Cerebellar cortex (tissue), 1 donor: ENCODE measurements at regions not wholly inside any gene's neighbourhood (a gene's known extent, or its start where the extent isn't known, plus 50 kb on each side); places are given as distances from the start of the nearest gene placed in this dataset.
A peak's percentile ranks its signal among the peaks of the same experiment; 100 is the strongest.

Source experiments
- DNase-seq: peaks from one replicate; pipeline ENCODE4 v3.0.0-alpha.2; 2015; ENCODE audit warnings: low spot score

DNA sequence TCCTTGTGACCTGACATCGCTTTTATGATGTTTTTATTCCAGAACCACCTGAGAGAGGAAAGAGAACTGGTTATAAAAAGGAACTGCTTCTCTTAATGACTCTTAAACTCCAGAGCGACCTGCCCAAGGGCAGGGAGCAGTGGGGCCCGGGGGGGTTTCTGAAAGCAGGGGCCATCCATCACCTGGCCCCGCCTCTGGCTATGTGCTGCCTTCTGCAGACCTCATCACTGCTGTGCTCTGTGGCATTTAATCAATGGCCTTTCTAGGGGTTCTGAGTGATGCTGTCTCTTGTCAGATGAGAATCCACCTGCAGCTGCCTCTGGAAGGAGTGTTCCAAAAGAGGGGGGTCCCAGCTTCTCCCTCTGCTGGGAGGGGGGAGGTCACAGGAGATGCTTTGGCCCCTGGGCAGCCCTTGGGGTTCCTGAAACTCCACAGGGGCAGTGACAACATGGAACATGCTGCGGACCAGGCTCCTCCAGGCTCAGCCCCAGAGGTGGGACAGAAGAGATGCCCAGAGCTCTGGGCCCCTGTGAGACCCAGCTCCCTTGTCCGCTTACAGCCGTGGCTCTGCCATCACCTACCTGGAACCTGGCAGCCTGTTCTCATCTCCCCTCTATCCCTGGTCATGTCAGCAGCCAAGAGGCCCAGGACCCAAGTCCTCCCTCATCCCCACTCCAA, 177.1 kb upstream of the SULF2 start:
- DNase-seq = no peak

DNA sequence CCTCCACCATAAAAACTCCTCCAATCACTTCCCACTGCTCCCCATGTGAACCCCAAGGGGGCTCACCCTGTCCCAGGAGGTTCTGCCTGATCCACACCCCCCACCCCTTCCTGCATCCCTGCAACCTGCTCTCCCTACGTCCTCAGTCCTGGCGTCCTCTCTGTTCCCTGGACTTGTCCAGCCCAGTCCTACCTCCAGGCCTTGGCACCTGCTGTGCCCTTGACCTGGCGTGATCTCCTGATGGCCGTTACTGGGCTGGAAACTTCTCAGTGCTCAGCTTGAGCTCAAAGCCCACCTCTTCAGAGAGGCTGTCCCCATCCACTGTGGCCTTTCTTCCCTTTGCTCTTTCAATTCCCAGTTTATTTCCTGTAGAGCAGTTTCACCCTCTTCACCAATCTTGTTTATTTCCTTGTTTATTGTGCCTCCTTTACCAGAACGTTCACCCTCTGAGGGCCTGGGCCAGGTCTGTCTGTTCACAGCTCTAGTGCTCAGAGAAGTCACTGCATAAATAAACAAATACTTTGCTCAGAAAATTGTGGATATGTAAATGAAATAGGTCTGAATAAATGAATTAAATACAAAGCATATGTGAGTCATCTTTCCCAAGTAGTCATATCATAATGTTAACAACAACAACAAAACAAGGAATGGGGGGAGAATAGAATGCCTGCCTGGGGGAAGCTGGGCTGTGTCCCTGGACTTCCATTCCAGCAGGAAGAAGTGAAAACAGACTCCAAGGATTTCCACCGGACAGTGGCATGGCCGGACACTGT, 175.7 kb upstream of the SULF2 start:
- no peak for DNase-seq

DNA sequence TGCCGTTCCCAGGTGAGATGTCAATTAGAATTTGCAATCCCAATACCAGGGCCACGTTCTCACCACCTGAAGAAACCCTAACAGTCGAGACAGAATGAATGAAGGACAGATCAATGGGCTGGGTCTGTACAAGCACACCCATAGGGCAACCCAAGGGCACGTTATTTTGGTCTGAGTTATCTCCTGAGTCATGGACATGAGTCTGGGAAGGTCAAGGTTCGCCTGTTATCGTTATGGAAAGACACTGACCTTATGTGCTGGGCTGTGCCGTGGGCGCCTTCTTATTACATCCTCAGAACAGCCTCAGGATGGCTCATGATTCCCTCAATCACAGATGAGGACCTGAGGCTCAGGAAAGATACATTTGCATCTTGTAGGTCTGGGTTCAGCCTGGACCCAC, 175.0 kb upstream of the SULF2 start:
- no peak for DNase-seq

DNA sequence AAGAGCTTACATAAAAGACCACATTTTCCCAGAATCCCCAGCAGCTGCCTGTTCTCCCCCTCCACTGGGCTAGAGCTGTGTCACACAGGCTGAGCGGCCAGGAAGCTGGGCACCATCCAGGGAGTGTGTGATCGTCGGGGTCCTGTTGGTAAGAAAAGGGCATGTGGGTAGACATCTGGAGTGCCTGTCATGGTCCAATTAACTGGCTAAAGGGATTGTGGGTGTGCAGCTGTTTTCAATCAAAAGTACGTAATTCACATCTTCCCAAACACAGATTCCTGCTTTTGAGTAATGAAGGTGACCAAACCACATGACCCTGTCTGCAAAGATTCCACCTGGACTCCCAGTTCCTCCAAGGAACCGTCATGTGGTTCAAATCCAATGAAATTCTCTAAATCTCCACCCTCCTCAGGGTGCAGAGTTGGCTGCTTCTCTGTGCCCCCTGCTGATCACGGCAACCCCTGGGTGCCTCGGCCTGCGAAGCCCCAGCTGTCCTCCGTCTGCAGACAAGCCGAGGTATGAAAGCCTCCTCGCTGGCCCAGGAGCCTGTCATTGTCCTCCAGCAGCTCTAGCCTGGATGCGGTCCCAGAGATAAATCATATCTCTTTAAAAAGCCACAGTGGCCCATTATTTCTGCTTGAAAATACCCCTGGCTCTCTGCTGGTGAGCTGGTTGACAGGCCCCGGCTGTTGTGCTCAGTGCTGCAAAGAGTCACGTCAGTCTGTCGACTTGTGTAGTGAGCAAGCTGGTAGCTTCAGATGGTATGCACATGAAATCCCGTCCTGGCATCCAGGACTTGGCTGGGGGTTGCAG, 172.9 kb upstream of the SULF2 start:
- DNase-seq = peak; percentile 56

DNA sequence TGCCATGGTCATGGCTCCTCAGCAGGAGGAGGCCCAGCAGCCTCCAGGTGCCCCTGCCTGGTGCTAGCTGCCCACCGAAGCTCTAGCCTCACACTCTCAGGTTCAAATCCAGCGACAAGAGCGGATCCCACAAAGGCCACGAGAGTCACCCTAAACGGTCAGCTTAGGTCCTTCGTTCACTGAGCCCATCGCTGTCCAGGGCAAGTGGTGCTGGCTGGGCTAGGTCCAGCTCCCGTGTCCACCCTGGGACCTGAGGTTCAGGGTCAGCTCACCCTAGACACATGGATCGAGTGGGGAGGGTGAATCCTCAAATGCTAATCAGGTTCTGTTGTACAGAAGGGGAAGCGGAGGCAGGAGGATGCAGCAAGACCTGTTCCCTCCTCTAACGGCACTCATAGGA, 171.9 kb upstream of the SULF2 start:
- no peak for DNase-seq

DNA sequence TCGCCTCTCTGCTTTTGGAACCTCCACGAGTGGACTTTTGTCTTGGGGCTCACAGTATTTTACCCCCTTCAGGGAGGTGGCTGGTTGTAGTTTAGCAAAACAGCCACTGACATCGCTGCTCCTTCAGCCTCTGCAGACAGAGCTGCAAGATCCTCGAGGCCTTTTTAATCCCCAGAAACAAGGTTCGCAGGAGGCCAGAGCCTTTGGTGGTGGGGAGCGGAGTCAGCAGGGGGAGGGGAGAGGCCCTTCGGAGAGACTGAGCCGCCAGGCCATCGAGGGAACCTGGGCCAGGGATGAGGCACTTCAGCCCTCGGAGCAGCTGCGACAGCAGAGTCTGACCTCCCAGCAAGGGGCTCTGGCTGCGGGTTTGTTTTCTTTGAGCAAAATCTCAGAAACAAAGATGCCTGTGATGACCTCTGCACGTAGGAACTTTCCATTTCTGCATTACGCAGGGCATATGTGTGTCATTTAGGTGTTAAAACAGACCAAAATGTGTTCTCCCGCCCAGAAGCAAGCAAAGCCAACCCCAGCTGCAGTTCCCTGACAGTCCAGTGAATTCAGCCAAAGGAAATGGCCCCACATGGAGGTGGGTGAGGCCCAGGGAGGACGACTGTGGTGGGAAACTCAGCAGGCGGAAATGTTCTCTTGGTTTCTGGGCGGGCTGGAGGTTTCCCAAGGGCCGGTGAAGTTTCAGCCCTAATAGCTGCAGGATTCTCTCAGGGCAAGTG, 171.2 kb upstream of the SULF2 start:
- no peak for DNase-seq

DNA sequence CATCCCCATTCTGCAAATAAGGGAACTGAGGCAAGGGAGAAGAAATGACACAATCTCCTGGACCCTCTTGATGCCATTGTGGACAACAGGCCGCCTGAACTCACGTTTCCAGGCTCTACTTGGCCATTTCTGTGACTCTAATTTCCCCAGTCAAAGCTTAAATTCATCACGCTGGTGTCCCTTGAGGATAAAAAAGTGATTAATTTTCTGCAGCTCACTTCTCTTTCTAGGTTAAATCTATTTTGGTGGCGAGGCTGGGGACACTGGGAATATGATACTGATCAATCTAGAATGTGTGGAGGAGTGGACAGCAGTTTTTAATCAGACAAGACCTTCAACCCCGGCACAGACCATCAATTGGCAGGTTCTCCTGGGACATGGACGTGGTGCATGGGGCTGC, 168.2 kb upstream of the SULF2 start:
- DNase-seq = no peak

DNA sequence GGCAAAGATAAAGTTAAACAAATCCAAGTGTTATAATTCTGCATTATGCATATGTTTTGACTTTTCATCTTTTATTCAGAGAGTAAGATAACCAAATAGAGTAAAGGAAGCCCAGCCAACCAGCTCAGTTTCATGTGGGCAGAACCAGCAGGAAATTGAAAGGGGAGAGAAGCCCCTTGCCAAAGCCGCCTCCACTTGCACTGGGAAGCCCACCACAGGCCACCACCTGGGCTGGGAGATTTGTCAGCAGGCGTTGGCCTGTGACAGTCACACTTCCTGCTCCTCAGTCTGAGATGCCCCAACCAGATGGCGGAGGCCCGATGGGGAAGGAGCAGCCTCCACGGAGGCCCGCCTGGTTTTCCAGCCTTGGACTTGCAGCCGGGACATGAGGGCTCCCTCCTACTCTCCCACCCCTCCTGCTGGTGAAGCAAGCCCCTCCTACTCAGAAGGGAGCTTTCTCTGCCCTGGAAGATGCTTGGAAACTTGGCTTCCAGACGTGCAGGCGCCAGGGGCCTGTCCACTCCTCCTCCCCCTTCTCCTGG, 166.8 kb upstream of the SULF2 start:
- DNase-seq = no peak

DNA sequence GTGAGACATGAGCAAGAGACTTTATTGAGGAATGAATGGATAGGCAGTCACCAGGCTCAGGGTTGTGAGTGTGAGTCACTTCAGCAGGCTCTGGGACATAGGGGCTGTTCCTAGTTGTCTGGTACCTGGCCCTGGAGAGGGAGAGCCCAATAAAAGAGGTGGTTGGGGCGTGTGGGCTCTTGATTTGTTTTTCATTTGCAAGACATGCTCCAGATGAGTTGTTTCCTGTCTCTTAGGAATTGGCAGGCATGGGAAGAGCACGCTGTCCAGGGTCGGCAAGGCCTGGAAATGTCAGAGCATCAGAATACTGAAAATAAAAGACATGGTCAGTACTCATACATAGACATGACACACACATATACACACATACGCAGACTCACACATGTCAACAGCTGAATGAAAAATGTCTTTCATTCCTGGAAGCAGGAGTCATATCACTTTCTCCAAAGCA, 166.3 kb upstream of the SULF2 start:
- no peak for DNase-seq

DNA sequence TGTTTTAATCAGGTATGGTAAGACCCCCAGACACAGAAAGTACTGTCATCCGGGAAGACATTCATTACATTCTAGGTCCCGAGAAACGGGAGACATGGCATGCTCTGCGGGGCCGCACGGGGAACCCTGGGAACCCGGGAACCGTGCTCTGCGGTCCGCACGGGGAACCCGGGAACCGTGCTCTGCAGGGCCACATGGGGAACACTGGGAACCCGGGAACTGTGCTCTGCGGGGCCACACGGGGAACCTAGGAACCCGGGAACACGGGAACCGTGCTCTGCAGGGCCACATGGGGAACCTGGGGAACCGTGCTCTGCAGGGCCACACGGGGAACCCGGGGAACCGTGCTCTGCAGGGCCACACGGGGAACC, 165.6 kb upstream of the SULF2 start:
- DNase-seq = no peak

DNA sequence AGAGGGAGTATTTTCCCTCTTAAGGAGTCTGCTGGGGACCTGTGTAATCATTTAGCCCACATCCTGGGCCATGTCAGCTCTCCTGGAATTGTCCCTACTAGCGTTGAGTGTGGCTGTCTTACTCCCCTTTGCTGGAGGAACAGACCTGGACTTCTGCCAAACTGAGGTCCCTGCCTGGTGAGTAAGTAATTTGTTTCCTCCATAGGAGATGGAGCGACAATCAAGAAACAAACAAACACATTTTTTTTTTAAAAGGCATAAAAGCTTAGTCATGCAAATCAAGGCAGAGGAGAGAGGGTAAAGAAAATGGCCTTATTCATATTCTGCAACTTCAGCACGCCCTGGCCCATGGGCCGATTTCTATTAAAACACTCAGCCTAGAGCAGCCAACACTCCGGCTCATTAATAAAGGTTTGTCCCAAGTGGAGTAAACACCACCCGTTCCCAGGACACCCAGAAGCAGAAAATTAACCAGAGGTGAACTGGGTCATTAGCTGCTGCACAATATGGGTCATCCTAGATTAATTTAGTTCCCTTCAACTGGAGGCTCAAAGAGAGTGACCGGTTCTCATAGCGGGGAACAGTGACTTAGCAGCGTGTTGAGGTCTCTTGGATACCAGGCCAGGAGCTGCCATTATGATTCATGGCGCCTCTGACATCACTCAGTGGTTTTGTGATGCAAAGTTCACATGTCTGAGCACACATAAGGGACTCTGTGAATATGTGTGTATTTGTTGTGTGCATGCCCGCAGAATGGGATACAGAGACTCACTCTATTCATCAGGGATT, 165.0 kb upstream of the SULF2 start:
- peak; percentile 8 for DNase-seq

DNA sequence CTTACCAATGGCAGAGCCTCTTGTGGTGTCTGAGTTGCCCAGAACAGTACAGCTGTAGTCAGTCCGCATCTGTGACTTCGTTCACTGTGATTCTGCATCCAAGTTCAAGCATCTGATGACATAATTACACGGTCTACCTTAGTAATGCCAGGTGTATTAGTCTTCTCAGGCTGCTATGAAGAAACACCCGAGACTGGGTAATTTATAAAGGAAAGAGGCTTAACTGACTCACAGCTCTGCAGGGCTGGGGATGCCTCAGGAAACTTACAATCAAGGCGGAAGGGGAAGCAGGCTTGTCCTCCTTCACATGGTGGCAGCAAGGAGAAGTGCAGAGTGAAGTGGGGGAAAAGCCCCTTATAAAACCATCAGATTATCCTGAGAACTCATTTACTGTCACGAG, 163.9 kb upstream of the SULF2 start:
- DNase-seq = no peak

DNA sequence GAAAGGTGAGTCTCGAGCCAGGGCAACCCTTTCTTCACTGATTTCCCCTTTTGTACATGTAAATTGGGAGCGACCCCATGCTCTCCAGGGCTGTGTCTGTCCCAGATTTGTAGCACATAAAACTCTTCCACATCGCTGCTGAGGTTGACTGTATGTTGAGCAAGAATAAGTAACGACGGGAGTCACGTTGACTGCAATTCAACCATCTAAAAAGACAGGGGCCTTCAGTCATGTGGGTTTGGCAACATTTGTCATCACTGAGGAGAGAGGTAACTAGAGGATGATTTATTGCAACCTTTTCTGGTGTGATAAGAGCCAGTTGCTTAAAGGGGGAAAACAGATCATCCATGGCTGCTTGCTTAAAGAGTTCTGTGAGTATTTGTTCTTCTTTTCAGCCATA, 159.4 kb upstream of the SULF2 start:
- no peak for DNase-seq

DNA sequence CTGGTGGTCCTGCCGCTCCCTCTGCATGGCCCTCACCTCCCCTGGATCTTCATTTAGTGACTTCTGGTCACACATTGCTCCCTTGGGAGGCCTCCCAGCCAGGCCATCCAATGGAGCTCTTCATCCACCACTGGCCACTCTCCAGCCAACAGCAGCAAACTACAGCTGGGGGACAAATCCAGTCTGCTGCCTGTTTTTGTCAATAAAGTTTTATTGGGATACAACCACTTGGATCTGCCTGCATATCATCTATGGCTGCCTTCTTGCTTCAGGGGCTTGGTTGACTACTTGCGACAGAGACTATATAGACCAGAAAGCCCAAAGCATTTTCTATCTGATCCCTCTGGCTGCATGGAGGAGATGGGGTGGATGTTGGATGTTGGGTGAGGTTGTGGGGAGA, 156.6 kb upstream of the SULF2 start:
- DNase-seq = no peak

DNA sequence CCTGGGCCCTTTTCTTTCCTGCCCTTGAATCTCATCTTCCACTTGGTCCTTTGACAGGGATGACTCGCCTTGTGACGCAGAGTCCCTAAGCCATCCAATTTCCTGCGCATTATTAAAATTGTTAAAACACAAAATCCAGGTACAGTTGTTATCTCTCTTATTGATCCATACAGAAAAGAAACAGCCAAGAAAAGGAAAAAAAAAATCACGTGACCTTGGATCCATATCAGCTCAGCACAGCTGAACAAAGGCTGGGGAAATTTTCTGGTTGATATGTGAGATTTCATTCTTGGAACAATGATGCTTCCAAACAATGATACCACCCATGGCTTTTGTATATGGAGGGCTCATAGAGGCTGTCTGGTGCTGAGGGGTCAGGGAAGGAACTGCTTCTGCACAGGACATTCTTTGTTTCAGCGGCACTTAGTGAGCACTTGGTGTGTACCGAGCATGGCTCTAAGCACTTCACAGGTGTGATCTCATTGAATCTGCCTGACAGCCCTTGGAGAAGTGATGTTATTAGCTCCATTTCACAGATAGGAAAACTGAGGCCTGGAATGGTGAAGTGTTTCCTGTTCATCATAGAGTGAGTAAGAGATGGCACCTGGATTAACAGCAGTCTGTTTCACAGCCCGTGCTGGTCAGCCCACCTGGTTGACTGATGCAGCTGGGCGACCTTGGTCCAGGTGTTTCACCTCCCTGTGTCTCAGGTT, 155.0 kb upstream of the SULF2 start:
- DNase-seq = no peak

DNA sequence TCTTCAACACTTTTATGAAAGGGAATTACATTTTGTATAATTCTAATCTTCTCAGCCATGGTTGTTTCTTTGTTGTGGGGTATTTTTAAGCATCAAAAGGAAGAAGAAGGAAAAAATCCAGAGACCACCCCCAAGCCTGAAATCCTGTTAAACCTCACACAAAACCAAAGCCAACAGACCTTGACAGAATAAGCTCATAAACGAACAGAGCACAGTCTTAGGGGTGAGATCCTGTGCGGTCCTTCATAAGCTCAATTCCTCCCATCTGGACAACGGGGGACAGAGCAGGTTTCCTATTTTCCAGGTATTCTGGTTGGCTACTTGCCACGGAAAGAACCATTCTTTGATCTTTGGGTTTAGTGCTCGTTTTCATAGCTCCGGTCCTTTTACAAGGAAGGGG, 151.3 kb upstream of the SULF2 start:
- no peak for DNase-seq

DNA sequence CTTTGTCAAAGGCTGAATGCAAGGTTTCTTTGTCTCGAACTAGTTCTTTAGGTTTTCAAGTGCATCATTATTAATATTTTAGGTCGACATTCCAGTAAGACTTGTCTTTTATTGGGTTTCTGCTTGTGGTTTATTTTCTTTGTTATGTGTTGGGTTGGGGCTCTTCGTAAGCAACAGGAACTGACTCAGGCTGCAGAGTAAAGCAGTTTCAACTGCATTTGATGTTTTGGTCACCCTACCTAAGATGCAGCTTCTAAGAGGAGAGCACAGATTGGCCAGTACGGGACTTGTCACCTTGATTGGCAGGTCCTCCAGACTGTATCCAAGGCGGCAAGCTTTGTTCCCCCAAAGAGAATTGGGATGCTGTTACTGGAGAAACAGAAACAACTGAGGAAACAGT, 149.5 kb upstream of the SULF2 start:
- no peak for DNase-seq

DNA sequence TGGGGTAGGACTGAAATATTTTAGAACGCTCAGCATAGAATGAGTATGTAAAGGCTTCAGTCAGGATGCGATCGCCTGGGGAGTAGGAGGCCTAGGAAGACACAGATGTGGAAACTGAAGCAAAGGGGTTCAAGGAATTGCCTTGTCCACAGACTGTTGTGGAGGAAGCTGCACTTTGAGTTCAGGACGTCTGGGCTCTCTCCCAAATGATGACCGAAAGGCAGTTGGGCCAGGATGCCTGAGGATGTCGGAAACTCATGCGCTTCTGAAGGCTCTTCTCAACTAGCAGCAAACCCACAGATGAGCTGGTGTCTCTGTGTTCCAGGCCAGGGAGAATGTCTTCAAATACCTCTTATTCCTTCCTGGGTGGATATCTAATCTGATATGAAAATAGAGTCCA, 146.2 kb upstream of the SULF2 start:
- DNase-seq = no peak

DNA sequence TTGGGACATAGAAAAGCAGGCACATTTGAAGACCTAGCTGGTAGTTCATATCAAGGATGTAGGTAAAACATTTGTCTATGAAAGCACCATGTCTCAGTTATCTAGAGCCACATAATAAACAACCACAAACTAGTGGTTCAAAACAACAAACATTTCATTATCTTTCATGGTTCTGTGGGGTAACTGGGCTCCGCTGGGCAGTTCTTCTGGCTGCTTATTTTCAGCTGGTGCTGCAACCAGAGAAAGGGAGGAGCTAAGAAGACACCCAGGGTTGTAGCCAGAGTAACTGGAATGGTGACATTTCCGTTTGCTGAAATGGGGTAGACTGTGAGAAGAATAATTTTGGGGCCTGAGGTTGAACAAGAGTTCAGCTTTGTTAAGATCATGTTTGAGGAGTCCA, 145.7 kb upstream of the SULF2 start:
- DNase-seq = no peak

DNA sequence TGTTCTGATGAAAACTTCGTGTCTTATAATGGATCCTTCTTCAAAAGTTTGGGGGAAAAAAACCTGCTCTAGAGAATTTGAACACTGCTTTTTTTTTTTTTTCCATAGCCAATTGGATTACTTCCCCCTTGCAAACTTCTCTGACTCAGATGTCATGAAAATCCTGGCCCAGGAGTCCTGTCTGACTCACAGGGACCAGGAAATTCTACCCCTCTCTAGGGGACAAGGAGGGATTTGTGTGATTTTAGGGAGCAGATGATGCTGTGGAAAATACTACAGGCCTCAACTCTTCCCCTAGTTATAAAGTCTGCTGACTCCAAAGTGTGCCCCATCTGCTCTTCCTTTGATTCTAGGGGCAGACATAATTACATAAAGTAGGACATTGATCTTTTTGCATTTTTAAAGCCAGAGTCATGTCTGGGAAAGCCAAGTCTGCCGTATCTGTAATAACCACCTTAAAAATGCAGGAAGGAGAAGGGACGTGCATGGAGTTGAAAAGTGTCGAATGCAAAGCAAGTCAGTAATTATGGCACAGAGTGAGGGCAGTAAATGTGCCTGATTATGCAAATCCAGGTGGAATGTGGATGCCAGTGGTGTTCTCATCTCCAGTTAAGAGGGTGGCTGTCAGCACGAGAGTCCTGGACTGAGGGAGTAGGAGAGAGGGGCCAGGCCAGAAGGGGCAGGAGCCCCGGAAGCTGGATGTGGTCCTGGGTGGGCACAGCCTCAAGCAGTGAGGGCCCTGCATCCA, 144.3 kb upstream of the SULF2 start:
- no peak for DNase-seq
